ENCODE measurements at regions not wholly inside any gene's neighbourhood (a gene's known extent, or its start where the extent isn't known, plus 50 kb on each side); places are given as distances from the start of the nearest gene placed in this dataset.

DNA sequence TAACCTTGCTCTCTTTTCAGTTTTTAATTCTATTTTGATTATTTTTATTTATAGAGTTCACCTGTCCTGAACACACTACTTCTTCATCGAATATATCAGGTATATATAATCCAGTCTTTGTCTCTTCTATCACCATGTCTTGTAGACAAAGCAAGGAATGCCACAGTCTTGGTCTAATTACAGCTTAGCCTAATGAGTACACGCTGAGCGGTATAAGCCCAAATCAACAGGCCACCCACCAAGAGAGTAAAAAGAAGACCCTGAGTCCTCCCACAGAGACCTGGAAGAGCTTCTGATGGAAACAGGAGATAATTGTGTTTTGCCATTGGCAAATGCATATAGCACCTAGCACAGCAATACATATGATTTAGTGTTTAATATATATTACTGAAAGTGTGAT is 68.7 kb upstream of the TCF21 start:
- H3K4me3 Mint-ChIP-seq = no peak overlapping the region
- peaks cover 3% of the 10 kb centered on the region for H3K27me3 Mint-ChIP-seq
- H3K27ac Mint-ChIP-seq = no peak overlapping the region
- no peaks in the 10 kb centered on the region for H3K9me3 Mint-ChIP-seq (ENCODE audit: low read depth)
- no peaks in the 10 kb centered on the region for H3K36me3 Mint-ChIP-seq
- H3K4me1 Mint-ChIP-seq (ENCODE audit: low read depth) = no peaks in the 10 kb centered on the region

DNA sequence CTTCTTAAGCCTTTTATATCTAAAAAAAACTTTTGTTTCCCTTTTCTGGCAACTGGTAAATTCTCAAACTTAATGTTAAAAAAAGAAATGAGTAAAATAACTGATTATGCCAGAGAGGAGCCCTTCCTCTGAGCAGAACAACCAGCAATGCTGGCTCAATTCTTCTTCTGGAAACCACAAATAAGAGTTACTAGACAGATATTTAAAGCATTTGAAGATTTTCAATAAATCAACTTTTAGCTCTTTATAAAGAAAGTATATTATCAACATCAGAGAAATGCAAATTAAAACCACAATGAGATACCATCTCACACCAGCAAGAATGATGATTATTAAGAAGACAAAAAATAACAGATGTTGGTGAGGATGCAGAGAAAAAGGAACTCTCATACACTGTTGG is 61.1 kb upstream of the TCF21 start:
- H3K9me3 Mint-ChIP-seq (ENCODE audit: low read depth) = no peaks in the 10 kb centered on the region
- H3K4me3 Mint-ChIP-seq = no peak overlapping the region
- no peaks in the 10 kb centered on the region for H3K36me3 Mint-ChIP-seq
- H3K27me3 Mint-ChIP-seq = peaks cover 20% of the 10 kb centered on the region
- H3K27ac Mint-ChIP-seq = no peak overlapping the region
- no peaks in the 10 kb centered on the region for H3K4me1 Mint-ChIP-seq (ENCODE audit: low read depth)

DNA sequence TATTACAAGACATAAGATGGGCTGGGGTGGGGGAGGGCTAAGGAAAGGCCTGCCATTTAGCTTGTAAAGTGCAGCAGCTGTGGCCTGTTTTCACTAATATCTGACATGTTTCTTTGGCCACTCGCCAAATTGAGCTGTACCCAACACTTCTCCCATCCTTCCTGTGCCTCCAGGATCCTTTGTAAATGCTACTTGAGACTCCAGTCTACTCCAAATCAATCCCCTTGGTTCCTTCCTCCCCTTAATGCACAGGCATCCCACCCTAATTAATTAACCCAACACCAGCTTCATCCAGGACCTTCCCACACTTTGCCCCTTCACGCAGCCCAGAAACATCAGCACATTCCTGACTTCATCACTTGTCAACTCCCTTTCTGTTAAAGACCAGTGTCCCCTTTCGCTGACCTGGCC is 55.0 kb upstream of the TCF21 start:
- no peaks in the 10 kb centered on the region for H3K36me3 Mint-ChIP-seq
- no peak overlapping the region for H3K4me3 Mint-ChIP-seq
- H3K27ac Mint-ChIP-seq = no peak overlapping the region
- H3K9me3 Mint-ChIP-seq (ENCODE audit: low read depth) = no peaks in the 10 kb centered on the region
- H3K27me3 Mint-ChIP-seq = peaks cover 24% of the 10 kb centered on the region
- H3K4me1 Mint-ChIP-seq (ENCODE audit: low read depth) = peaks cover 5% of the 10 kb centered on the region

DNA sequence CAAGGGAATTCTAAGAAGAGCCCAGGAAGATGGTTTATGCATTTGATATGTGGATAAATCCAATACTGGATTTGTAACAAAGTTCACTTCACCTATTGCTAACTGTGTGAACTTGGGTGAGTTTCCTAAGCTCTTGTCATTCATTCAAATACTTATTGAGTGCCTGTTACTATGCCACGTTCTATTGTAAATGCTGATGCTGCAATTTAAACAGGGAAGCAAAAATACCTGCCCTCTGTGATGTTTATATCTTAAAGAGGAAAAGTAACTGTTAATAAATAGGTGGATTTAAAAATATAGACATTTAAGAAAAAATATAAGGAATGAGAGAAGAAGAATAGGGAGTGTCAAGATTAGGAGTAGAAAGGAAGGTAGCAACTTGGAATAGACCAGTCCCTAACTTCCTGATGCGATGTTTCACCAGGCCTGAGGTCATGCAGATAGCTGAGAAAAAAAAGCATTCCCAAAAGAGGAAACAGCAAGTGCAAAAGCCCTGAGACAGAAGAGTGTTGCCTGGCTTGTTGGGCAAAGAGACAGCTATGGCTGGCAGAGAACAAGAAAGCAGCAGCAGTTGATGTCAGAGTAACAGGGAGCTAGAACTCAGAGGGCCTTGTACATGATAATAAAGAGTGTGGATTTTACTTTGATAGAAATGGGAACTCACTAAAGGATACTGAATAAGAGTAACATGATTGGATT is 54.3 kb upstream of the TCF21 start:
- H3K27me3 Mint-ChIP-seq = peaks cover 29% of the 10 kb centered on the region

DNA sequence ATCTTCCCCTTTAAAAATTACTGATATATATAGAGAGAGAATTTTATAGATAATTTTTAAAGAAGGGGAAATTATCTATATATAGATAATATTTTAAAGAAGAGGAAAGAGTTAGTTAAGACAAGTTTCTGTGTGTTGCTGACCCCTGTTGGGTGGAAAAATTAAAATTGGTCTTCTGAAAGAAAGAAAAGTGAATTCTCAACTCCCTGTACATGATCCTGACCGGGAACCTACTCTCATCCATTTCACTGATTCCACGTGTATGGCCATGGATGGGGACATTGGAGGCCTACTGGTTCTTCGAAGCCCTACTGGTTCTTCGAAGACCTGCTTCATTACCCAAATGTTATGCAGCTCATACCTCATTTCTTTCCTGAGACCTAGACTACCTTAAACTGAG is 53.0 kb upstream of the TCF21 start:
- no peaks in the 10 kb centered on the region for H3K36me3 Mint-ChIP-seq
- H3K4me3 Mint-ChIP-seq = no peak overlapping the region
- peaks cover 29% of the 10 kb centered on the region for H3K27me3 Mint-ChIP-seq
- no peak overlapping the region for H3K27ac Mint-ChIP-seq
- H3K4me1 Mint-ChIP-seq (ENCODE audit: low read depth) = peaks cover 5% of the 10 kb centered on the region
- no peaks in the 10 kb centered on the region for H3K9me3 Mint-ChIP-seq (ENCODE audit: low read depth)

More for the DNA sequence above, 54.3 kb upstream of the TCF21 start:
- no peak overlapping the region for H3K4me3 Mint-ChIP-seq
- H3K36me3 Mint-ChIP-seq = no peaks in the 10 kb centered on the region
- peaks cover 5% of the 10 kb centered on the region for H3K4me1 Mint-ChIP-seq (ENCODE audit: low read depth)
- no peak overlapping the region for H3K27ac Mint-ChIP-seq
- no peaks in the 10 kb centered on the region for H3K9me3 Mint-ChIP-seq (ENCODE audit: low read depth)

DNA sequence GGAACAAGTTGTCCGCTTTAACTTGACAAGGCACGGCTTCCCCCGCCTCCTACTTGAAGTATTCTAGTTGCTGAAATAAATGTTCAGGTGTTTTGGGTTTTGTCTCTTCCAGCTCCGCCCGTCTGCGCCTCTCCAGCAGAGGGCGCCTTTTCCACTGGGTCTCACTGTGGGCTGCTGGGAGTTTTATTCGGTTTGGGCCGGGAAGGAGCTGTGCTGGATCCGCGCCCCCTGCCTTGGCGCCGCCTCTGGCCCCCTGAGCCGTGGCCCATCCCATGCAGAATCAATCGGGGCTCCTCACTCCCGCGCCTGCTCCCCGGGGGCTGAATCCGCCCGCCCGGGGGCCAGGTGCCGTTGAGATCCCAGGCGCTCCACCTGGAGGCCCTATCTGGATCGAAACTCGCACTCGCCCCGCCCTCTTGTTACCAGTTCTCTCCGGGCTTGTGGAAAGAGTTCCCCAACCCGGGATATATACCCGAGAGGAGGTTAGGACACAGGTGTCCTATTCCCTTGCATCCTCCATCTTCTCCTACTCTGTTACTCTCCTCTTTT is 51.0 kb upstream of the TCF21 start:
- Mint-ChIP-seq H3K4me1 (ENCODE audit: low read depth) (peaks cover 5% of the 10 kb centered on the region), H3K27me3 (peaks cover 28% of the 10 kb centered on the region), H3K9me3 (ENCODE audit: low read depth) (no peaks in the 10 kb centered on the region), H3K27ac (no peak overlapping the region), H3K4me3 (peak overlapping the region; percentile 66), H3K36me3 (no peaks in the 10 kb centered on the region)
